ENCODE measurements at regions not wholly inside any gene's neighbourhood (a gene's known extent, or its start where the extent isn't known, plus 50 kb on each side); places are given as distances from the start of the nearest gene placed in this dataset.

DNA sequence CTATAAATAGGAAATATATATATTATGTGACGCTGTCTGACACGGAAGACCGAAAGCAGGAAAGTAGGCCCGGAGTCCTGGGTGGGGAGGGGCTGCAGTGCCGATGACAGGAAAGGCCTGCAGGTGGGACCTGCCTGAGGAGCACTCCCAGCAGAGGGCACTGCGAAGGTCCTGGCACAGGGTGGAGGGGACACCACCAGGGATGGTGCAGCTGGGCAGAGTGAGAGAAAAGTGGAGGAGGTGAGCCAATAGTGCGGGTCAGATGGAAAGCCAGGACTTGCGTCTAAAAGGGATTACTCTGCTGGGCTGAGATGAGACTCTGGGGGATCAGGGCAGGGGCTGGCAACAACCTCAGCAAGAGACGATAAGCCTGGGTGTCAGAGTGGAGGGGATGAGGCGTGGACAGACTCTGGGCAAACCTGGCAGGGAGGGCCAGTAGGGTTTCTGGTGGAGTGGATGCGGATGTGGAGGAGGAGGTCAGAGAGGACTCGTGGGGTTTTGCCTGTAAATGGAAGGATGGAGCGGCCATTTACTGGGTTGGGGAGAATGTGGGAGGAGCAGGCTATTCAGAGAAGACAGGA is 118.2 kb upstream of the ZNF746 start:
- TF ChIP-seq, protein P1, sequence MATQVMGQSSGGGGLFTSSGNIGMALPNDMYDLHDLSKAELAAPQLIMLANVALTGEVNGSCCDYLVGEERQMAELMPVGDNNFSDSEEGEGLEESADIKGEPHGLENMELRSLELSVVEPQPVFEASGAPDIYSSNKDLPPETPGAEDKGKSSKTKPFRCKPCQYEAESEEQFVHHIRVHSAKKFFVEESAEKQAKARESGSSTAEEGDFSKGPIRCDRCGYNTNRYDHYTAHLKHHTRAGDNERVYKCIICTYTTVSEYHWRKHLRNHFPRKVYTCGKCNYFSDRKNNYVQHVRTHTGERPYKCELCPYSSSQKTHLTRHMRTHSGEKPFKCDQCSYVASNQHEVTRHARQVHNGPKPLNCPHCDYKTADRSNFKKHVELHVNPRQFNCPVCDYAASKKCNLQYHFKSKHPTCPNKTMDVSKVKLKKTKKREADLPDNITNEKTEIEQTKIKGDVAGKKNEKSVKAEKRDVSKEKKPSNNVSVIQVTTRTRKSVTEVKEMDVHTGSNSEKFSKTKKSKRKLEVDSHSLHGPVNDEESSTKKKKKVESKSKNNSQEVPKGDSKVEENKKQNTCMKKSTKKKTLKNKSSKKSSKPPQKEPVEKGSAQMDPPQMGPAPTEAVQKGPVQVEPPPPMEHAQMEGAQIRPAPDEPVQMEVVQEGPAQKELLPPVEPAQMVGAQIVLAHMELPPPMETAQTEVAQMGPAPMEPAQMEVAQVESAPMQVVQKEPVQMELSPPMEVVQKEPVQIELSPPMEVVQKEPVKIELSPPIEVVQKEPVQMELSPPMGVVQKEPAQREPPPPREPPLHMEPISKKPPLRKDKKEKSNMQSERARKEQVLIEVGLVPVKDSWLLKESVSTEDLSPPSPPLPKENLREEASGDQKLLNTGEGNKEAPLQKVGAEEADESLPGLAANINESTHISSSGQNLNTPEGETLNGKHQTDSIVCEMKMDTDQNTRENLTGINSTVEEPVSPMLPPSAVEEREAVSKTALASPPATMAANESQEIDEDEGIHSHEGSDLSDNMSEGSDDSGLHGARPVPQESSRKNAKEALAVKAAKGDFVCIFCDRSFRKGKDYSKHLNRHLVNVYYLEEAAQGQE (IDR thresholded peaks at IDR 0.05; ENCODE audit: low read depth): no peak
- TF ChIP-seq EGR1 (IDR thresholded peaks at IDR 0.05) (no peak), RAD21 (IDR thresholded peaks at IDR 0.05; ENCODE audit: low read depth) (no peak)
- TF ChIP-seq, protein P2, sequence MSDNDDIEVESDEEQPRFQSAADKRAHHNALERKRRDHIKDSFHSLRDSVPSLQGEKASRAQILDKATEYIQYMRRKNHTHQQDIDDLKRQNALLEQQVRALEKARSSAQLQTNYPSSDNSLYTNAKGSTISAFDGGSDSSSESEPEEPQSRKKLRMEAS (IDR thresholded peaks at IDR 0.05): no peak

DNA sequence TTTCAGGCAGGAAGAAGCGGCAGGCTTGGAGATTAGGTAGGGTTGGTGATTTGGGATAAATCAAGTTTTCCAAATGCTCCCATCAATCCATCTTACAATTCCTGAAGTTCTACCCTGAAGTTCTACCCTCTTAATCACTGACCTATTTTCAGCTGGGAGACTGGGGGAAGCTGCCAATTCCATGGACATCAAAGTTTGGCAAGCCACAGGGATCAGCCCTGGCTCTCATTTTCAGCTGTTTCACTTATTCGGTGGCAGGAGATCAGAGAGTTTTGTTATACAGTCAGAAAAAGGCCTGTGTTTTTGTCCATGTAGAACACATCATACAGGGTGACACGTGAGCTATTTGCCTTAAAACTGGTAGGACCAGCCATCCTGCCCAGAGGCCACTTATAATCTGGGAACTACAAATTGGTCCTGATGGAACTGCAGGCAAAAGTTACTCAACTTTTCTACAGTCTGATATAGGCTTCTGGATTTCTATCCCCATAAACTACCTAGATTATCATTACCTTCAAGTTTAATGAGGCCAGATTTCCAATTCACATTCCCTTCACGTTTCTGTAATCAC is 112.9 kb upstream of the ZNF746 start:
- TF ChIP-seq TEAD4 (IDR thresholded peaks at IDR 0.05) (no peak), FOXM1 (IDR thresholded peaks at IDR 0.05; ENCODE audit: borderline replicate concordance, low read depth) (no peak), EGR1 (IDR thresholded peaks at IDR 0.05) (no peak), CEBPB (IDR thresholded peaks at IDR 0.05) (no peak), RAD21 (IDR thresholded peaks at IDR 0.05; ENCODE audit: low read depth) (no peak), ZBTB7A (IDR thresholded peaks at IDR 0.05; ENCODE audit: low read depth) (no peak)
- TF ChIP-seq, protein P2 (IDR thresholded peaks at IDR 0.05): no peak

DNA sequence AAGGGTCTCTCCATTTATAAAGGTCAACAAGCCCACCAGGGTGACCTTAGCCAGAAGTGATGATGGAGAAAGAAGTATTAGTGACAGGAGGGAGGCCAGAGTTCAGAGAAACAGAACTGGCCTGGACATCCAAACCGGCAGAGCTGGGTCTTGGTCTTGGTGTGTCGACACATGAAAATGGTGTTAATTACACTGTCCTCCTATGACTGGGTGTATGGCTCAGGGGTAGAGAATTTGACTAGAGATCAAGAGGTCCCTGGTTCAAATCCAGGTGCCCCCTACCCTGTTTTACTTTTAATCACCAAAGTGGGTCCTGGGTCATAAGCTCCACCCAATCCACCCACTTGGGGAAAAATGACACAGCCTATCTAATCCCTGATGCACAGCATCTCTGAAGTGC is 110.6 kb upstream of the ZNF746 start:
- TF ChIP-seq ZBTB7A (IDR thresholded peaks at IDR 0.05; ENCODE audit: low read depth): no peak
- no peak for TF ChIP-seq TAF1 (IDR thresholded peaks at IDR 0.05; ENCODE audit: low read depth)
- TF ChIP-seq, protein P3, sequence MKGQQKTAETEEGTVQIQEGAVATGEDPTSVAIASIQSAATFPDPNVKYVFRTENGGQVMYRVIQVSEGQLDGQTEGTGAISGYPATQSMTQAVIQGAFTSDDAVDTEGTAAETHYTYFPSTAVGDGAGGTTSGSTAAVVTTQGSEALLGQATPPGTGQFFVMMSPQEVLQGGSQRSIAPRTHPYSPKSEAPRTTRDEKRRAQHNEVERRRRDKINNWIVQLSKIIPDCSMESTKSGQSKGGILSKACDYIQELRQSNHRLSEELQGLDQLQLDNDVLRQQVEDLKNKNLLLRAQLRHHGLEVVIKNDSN (IDR thresholded peaks at IDR 0.05): no peak
- no peak for TF ChIP-seq EGR1 (IDR thresholded peaks at IDR 0.05)

DNA sequence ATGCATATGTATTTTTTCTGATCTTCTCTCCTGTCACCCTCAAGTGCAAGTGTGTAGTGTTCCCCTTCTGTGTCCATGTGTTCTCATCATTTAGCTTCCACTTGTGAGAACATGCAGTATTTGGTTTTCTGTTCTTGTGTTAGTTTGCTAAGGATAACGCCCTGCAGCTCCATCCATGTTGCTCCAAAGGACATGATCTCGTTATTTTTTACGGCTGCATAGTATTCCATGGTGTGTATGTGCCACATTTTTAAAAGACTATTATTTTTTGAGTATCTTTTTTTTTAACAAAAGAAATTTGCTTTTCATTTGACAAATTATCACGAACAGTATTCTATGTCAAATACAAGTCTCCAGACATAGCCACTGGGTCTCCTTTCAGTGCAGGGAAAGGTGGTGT is 110.1 kb upstream of the ZNF746 start:
- TF ChIP-seq YY1 (IDR thresholded peaks at IDR 0.05; ENCODE audit: low read depth): no peak
- TF ChIP-seq NFIC (IDR thresholded peaks at IDR 0.05): no peak
- no peak for TF ChIP-seq FOXM1 (IDR thresholded peaks at IDR 0.05; ENCODE audit: borderline replicate concordance, low read depth)
- no peak for TF ChIP-seq TAF1 (IDR thresholded peaks at IDR 0.05; ENCODE audit: low read depth)
- TF ChIP-seq TCF12 (IDR thresholded peaks at IDR 0.05; ENCODE audit: low read depth): no peak
- TF ChIP-seq, protein P2 (IDR thresholded peaks at IDR 0.05): no peak
- TF ChIP-seq EGR1 (IDR thresholded peaks at IDR 0.05): no peak
- TF ChIP-seq, protein P1 (IDR thresholded peaks at IDR 0.05; ENCODE audit: low read depth): no peak
- TF ChIP-seq CREB1 (IDR thresholded peaks at IDR 0.05; ENCODE audit: low read depth): no peak
- TF ChIP-seq CEBPB (IDR thresholded peaks at IDR 0.05): no peak
- TF ChIP-seq EP300 (IDR thresholded peaks at IDR 0.05; ENCODE audit: borderline replicate concordance): no peak

DNA sequence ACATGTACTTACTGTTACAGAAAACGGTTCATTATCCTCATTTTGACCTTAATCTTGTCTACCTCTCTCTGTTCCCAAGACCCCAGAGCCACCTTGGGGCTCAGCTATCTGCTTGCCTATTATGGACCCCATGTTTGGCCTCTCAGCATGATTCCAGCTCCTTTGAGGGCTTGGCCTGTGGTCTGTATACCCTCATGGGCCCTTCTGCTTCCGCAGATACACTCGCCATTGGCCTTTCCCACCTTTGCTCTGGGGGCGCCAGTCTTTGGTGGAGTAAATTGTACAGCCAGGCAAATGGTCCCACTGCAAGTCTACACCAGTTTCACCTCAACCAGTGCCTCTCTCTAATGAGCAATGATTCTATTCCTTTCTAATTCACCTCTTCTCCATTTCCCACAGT is 109.2 kb upstream of the ZNF746 start:
- no peak for TF ChIP-seq YY1 (IDR thresholded peaks at IDR 0.05; ENCODE audit: low read depth)
- TF ChIP-seq, protein P1 (IDR thresholded peaks at IDR 0.05; ENCODE audit: low read depth): no peak
- TF ChIP-seq FOXM1 (IDR thresholded peaks at IDR 0.05; ENCODE audit: borderline replicate concordance, low read depth): no peak
- no peak for TF ChIP-seq NFIC (IDR thresholded peaks at IDR 0.05)

All from Ishikawa (cell line).